Neural crest cell (in vitro differentiated cells): ENCODE measurements at regions not wholly inside any gene's neighbourhood (a gene's known extent, or its start where the extent isn't known, plus 50 kb on each side); places are given as distances from the start of the nearest gene placed in this dataset.

Experiments
- DNase-seq: peaks from one replicate; pipeline ENCODE4 v3.0.0; 2021; ENCODE audit warnings: low read depth, mixed read lengths, low spot score
- H3K27ac Mint-ChIP-seq: one replicate; pipeline ENCODE4 v1.8.0; 2021; ENCODE audit warnings: mild to moderate bottlenecking, mixed read lengths; ENCODE audit not compliant: unreplicated experiment
- H3K27me3 Mint-ChIP-seq: 2 replicates; pipeline ENCODE4 v1.8.0; 2021; ENCODE audit warnings: low read depth, mild to moderate bottlenecking, mixed read lengths
- H3K36me3 Mint-ChIP-seq: 2 replicates; pipeline ENCODE4 v1.8.0; 2021; ENCODE audit warnings: low read depth, mild to moderate bottlenecking, mixed read lengths
- H3K4me1 Mint-ChIP-seq: 2 replicates; pipeline ENCODE4 v1.8.0; 2021; ENCODE audit warnings: mixed read lengths
- H3K4me3 Mint-ChIP-seq: one replicate; pipeline ENCODE4 v1.8.0; 2021; ENCODE audit warnings: mild to moderate bottlenecking, mixed read lengths
- H3K9me3 Mint-ChIP-seq: 2 replicates; pipeline ENCODE4 v1.8.0; 2021; ENCODE audit warnings: mixed read lengths
- TF ChIP-seq, protein P1 (sequence below): fragments of 200-600 bp; sonication (generic); conservative IDR thresholded peaks from 2 replicates; pipeline ENCODE4 v1.5.0; 2021; ENCODE audit warnings: antibody characterized with exemption, mild to moderate bottlenecking

DNA sequence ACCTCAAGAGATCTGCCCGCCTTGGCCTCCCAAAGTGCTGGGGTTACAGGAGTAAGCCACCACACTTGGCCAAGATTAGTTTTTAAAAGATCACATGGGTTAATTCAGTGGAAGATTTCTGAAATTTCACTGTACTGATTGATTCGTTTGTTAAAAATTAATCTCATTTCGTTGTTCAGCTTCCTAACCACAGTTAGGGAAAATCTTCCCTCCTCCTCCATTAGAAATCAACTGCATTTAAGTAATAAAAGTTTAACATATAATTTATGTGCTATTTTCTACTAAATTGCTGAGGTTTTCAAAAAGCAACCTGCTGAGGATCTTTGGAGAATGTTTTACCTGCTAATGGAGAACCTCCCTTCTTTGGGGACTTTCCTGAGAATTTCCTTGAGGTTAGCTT lies 522.4 kb downstream of the GATA3 start:
- Mint-ChIP-seq H3K27me3 (peaks cover 40% of the 10 kb centered on the region), H3K9me3 (peaks cover 8% of the 10 kb centered on the region), H3K4me1 (peaks cover 4% of the 10 kb centered on the region), H3K36me3 (no peaks in the 10 kb centered on the region), H3K27ac (no peak overlapping the region), H3K4me3 (no peak overlapping the region)
- TF ChIP-seq, protein P1, sequence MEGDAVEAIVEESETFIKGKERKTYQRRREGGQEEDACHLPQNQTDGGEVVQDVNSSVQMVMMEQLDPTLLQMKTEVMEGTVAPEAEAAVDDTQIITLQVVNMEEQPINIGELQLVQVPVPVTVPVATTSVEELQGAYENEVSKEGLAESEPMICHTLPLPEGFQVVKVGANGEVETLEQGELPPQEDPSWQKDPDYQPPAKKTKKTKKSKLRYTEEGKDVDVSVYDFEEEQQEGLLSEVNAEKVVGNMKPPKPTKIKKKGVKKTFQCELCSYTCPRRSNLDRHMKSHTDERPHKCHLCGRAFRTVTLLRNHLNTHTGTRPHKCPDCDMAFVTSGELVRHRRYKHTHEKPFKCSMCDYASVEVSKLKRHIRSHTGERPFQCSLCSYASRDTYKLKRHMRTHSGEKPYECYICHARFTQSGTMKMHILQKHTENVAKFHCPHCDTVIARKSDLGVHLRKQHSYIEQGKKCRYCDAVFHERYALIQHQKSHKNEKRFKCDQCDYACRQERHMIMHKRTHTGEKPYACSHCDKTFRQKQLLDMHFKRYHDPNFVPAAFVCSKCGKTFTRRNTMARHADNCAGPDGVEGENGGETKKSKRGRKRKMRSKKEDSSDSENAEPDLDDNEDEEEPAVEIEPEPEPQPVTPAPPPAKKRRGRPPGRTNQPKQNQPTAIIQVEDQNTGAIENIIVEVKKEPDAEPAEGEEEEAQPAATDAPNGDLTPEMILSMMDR, result no peak
- no peak for DNase-seq

DNA sequence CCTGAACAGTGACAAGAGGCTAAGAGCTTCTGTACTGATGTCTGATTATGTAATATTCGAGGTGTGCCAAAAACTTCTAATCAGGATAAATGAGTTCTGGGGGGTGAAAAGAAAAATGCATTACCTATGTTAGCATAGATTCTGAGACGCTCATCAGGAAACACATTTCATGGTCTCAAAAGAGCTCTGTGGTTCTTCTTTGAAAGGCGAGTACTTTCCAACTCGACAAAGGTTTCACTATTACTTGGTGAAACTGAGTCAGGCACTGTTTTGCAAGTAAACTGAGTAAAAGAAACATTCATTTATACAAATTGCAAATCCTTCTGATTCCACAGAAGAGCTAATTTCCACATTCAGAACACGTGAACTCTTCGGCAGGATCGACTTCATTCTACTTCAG lies 523.2 kb downstream of the GATA3 start:
- no peak for DNase-seq
- Mint-ChIP-seq H3K36me3 (no peaks in the 10 kb centered on the region), H3K4me1 (peaks cover 4% of the 10 kb centered on the region), H3K27me3 (peaks cover 37% of the 10 kb centered on the region), H3K27ac (no peak overlapping the region), H3K4me3 (no peak overlapping the region), H3K9me3 (peaks cover 8% of the 10 kb centered on the region)
- TF ChIP-seq, protein P1, result no peak

DNA sequence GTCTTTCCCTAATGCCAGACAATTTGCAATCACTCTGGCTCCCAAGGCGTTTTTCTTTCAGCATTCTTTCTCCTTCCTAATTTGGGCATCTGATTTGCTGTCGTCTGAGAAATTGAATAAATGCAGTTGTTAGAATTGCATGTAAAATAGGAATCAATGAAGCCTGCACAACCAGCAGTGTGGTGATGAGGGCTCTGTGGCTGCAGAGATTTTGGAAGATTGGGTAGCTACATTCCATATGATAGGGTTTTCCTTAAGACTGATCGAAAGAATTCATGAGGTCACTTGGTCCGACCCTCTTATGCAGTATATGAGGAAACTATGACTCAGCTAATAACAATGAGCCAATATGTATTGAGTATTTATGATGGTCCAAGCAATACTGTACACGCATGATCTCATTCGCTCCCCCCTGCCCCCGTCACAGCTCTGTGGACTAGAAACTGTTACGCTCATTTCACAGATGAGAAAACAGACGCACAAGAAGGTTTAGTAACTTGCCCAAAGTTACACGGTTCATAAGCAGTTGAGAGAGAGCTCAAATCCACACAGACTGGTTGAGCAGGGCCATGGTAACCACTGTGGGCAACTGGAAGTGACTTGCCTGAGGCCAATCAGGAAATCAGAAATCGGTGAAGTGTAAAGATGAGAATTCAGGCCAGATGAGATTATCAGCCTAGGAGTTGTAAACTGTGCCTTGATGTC lies 527.2 kb downstream of the GATA3 start:
- TF ChIP-seq, protein P1, result no peak

DNA sequence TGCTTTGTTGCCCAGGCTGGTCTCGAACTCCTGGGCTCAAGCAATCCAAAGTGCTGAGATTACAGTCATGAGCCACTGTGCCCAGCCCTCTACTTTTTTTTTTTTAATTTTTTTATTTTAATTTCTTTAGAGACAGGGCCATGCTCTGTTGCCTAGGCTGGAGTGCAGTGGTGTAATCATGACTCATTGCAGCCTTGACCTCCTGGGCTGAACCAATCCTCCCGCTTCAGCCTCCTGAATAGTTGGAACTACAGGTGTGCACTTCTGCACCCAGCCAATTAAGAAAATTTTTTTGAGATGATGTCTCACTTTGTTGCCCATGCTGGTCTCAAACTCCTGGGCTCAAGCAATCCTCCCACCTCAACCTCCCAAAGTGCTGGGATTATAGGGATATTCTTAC lies 528.6 kb downstream of the GATA3 start:
- TF ChIP-seq, protein P1, result no peak
- no peak overlapping the region for H3K27ac Mint-ChIP-seq
- no peaks in the 10 kb centered on the region for H3K36me3 Mint-ChIP-seq
- peaks cover 26% of the 10 kb centered on the region for H3K27me3 Mint-ChIP-seq
- H3K4me1 Mint-ChIP-seq, result peaks cover 4% of the 10 kb centered on the region
- H3K4me3 Mint-ChIP-seq, result no peak overlapping the region
- DNase-seq, result no peak
- H3K9me3 Mint-ChIP-seq, result peaks cover 2% of the 10 kb centered on the region

More for the DNA sequence above, 527.2 kb downstream of the GATA3 start:
- H3K4me1 Mint-ChIP-seq, result peaks cover 4% of the 10 kb centered on the region
- no peaks in the 10 kb centered on the region for H3K36me3 Mint-ChIP-seq
- DNase-seq, result no peak
- peaks cover 2% of the 10 kb centered on the region for H3K9me3 Mint-ChIP-seq
- H3K27ac Mint-ChIP-seq, result no peak overlapping the region
- H3K27me3 Mint-ChIP-seq, result peaks cover 22% of the 10 kb centered on the region
- no peak overlapping the region for H3K4me3 Mint-ChIP-seq

DNA sequence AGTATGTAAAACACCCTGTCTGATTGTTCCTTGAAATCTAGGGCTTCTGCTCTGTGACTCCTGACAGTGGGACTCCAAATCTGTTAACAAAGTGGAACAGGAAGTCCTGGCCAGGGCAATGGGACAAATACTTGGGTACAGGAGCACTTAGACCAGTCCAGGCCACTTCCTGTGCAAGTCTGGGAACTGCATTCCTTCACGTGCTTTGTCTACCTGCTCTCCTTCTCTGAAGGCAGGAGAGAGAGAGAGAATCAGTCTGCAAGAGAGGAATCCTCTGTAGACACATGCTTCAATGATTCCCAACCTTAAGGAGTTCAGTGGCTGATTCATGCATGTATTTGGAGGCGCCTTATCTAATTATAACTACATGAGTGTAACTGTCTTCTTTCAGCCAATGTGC lies 530.2 kb downstream of the GATA3 start:
- H3K4me1 Mint-ChIP-seq, result peaks cover 4% of the 10 kb centered on the region
- peaks cover 23% of the 10 kb centered on the region for H3K27me3 Mint-ChIP-seq
- no peak overlapping the region for H3K27ac Mint-ChIP-seq
- TF ChIP-seq, protein P1, result no peak
- DNase-seq, result no peak
- H3K4me3 Mint-ChIP-seq, result no peak overlapping the region
- H3K9me3 Mint-ChIP-seq, result peaks cover 2% of the 10 kb centered on the region
- no peaks in the 10 kb centered on the region for H3K36me3 Mint-ChIP-seq
